Tibial nerve (tissue), 4 donors: ENCODE measurements at regions not wholly inside any gene's neighbourhood (a gene's known extent, or its start where the extent isn't known, plus 50 kb on each side); places are given as distances from the start of the nearest gene placed in this dataset.

ENCODE experiments used
- DNase-seq, 2 donors: peaks; one replicate each; pipeline ENCODE4 v3.0.0-alpha.2; 2019; ENCODE audit warnings: low spot score in 2 of 2
- H3K27ac ChIP-seq, 4 donors: fragments of 200-600 bp; sonication (generic) in 3 of 4; one replicate each; pipeline ENCODE4 v1.5.1; 2017 to 2019; ENCODE audit warnings: mild to moderate bottlenecking in 1 of 4
- H3K27me3 ChIP-seq, 2 donors: fragments of 200-600 bp; sonication (generic) in 1 of 2; one replicate each; pipeline versions ENCODE4 v1.5.1 to v1.6.0; 2017 to 2019
- H3K36me3 ChIP-seq, 3 donors: fragments of 200-600 bp; sonication (generic); one replicate each; pipeline ENCODE4 v1.5.1; 2018 to 2019
- H3K4me1 ChIP-seq, 4 donors: fragments of 200-600 bp; sonication (generic) in 3 of 4; one replicate each; pipeline ENCODE4 v1.5.1; 2017 to 2019
- H3K4me3 ChIP-seq, 4 donors: fragments of 200-600 bp; sonication (generic) in 3 of 4; one replicate each; pipeline ENCODE4 v1.5.1; 2017 to 2019; ENCODE audit warnings: mild to moderate bottlenecking in 1 of 4, moderate library complexity in 1 of 4
- H3K9me3 ChIP-seq, 4 donors: fragments of 200-600 bp; sonication (generic) in 3 of 4; one replicate each; pipeline ENCODE4 v1.5.1; 2017 to 2019
- CTCF ChIP-seq, 5 experiments: fragments of 200-600 bp in 3 of 5; fragments of 450-650 bp in 2 of 5; sonication (generic) in 3 of 5; IDR thresholded peaks; one replicate each; pipeline ENCODE4 v1.5.1; 2016 to 2019; ENCODE audit warnings: antibody characterized with exemption in 5 of 5, mild to moderate bottlenecking in 3 of 5, moderate library complexity in 2 of 5
- EP300 ChIP-seq, 2 donors: sonication (generic); formaldehyde crosslinking; IDR thresholded peaks; one replicate each; pipeline ENCODE4 v1.6.1; 2017; ENCODE audit warnings: antibody characterized with exemption in 2 of 2, mild to moderate bottlenecking in 1 of 2
- POLR2A ChIP-seq, 2 donors: fragments of 450-650 bp; IDR thresholded peaks; one replicate each; pipeline ENCODE4 v1.6.1; 2017; ENCODE audit warnings: antibody characterized with exemption in 2 of 2, mild to moderate bottlenecking in 2 of 2, moderate library complexity in 2 of 2
- WGBS, 2 donors: methylation state at CpG; one replicate each; pipeline ENCODE4 v1.1.5; 2018; 5-methylcytosine and 5-hydroxymethylcytosine counted together

GRCh38 chr20:29687438-29687837 lies 1570.0 kb upstream of the DEFB115 start:
- no peak for DNase-seq
- Histone ChIP-seq H3K27me3 (no peaks in the 10 kb centered on the region), H3K36me3 (no peaks in the 10 kb centered on the region), H3K4me3 (no peak overlapping the region), H3K4me1 (no peaks in the 10 kb centered on the region), H3K9me3 (peaks cover 0 to 3% (median 0%) of the 10 kb centered on the region in 4 donors), H3K27ac (no peak overlapping the region)
- TF ChIP-seq EP300 (IDR thresholded peaks at IDR 0.05) (no peak), POLR2A (IDR thresholded peaks at IDR 0.05) (no peak), CTCF (IDR thresholded peaks at IDR 0.05) (no peak)
- WGBS, 2 donors: 84 to 87% methylated on average over 14 of the region's 14 CpGs

DNA sequence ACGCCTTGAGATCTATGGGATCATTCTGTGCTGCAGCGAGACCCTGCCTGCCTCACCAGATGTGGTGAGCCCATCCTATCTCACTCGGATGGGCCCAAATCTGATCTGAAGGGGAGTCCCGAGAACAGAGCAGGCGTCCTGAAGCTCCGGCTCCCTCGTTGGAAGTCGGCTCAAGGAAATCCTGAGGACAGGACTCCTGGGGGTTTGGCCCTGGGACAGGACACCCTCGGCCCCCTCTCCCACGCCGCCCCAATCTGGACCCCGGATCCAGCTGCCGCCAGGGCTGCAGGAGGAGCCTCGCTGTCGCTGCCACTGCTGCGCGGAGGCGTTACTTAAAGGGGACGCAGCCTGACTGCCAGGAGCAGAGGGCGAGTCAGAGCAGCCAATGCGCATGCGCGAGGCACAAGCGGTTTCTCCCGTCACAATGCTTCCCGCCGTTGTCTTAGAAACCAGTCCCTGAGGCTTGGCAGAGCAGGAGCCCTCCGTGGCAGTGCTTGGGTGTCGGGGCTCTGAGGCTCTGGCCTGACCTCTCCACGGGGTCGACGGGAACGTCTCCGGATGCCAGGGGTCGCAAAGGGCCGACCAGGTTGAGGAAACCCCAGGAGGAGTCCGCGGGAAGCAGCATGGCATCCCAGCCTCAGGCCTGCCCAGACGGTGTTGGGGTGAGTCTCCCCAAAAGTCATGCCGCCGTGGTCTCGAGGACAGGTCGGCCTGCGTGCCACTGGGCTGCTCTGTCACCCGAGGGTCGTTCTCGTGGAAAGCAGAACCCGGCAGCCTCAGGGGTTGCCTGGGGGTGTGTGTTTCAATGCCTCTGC lies 1567.8 kb upstream of the DEFB115 start:
- Histone ChIP-seq H3K4me1 (no peaks in the 10 kb centered on the region), H3K27me3 (no peaks in the 10 kb centered on the region), H3K36me3 (no peaks in the 10 kb centered on the region), H3K9me3 (peaks cover 0 to 3% (median 0%) of the 10 kb centered on the region in 4 donors), H3K27ac (no peak overlapping the region), H3K4me3 (peak overlapping the region in 1 of 4 donors; percentile 32)
- TF ChIP-seq CTCF (IDR thresholded peaks at IDR 0.05): no peak
- no peak for TF ChIP-seq EP300 (IDR thresholded peaks at IDR 0.05)
- no peak for TF ChIP-seq POLR2A (IDR thresholded peaks at IDR 0.05)
- no peak for DNase-seq
- 53 to 69% methylated on average over 46 to 48 of the region's 48 CpGs for WGBS, 2 donors

DNA sequence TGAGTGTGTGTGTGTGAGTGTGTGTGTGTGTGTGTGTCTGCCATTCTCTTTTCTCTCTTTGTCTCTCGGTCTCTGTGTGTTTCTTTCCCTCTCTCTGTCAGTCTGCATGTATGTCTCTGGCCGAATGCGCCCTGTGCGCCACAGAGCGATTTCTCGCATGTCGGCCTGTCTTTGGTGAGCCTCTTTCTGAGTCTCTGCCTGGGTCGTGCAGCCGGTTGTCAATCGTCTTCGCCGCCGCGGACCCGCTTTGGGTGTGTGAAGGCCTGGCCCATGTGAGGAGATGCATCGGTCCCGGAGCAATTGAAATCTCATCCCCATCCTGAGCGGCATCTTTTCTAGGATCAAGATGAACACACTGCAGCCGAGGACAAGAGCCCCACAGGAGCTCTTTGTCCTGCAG lies 1567.2 kb upstream of the DEFB115 start:
- TF ChIP-seq POLR2A (IDR thresholded peaks at IDR 0.05): no peak
- TF ChIP-seq CTCF (IDR thresholded peaks at IDR 0.05): no peak
- TF ChIP-seq EP300 (IDR thresholded peaks at IDR 0.05): no peak
- Histone ChIP-seq H3K36me3 (no peaks in the 10 kb centered on the region), H3K4me3 (no peak overlapping the region), H3K9me3 (peaks cover 0 to 3% (median 0%) of the 10 kb centered on the region in 4 donors), H3K4me1 (no peaks in the 10 kb centered on the region), H3K27ac (no peak overlapping the region), H3K27me3 (no peaks in the 10 kb centered on the region)
- no peak for DNase-seq
- WGBS, 2 donors: 87 to 93% methylated on average over 19 of the region's 19 CpGs

GRCh38 chr20:29740601-29740950 lies 1516.9 kb upstream of the DEFB115 start:
- H3K36me3 ChIP-seq: no peaks in the 10 kb centered on the region
- no peak overlapping the region for H3K27ac ChIP-seq
- H3K9me3 ChIP-seq: peaks cover 0 to 83% (median 2%) of the 10 kb centered on the region in 4 donors
- no peaks in the 10 kb centered on the region for H3K4me1 ChIP-seq
- H3K4me3 ChIP-seq: no peak overlapping the region
- no peaks in the 10 kb centered on the region for H3K27me3 ChIP-seq
- 52 to 77% methylated on average over 24 to 30 of the region's 35 CpGs for WGBS, 2 donors
- no peak for TF ChIP-seq POLR2A (IDR thresholded peaks at IDR 0.05)
- TF ChIP-seq EP300 (IDR thresholded peaks at IDR 0.05): no peak
- no peak for TF ChIP-seq CTCF (IDR thresholded peaks at IDR 0.05)
- no peak for DNase-seq

DNA sequence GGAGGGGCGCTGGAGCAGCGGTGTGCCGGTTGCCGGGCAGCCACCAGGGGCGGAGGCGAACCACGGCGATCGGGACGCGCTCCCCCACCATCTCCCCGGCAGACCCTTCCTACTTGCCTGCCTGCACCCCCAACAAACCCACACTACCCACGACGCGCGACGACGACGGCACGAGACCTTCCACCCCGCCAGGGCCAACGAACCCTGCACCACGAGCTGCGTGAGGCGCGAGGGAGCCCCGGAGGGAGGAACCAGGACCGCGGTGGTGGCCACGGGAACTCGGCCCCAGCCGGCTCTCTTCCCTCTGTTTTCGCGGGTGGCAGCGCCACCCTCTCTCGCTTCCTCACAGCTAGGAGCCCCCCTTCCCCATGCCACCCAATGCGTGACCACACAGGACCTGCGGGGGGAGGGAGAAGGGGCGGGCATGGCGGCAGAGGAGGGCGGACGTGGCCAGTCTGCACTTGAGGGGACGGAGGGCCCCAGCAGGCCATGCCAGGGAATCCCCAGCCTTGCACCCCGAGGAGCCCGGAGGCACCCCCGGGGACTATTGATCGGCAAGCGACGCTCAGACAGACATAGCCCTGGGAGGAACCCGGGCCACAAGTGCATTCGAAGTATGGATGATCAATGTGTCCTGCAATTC lies 1516.4 kb upstream of the DEFB115 start:
- 53 to 72% methylated on average over 21 to 51 of the region's 51 CpGs for WGBS, 2 donors
- H3K27ac ChIP-seq: no peak overlapping the region
- H3K9me3 ChIP-seq: peaks cover 0 to 85% (median 2%) of the 10 kb centered on the region in 4 donors
- TF ChIP-seq POLR2A (IDR thresholded peaks at IDR 0.05) (no peak), EP300 (IDR thresholded peaks at IDR 0.05) (no peak), CTCF (IDR thresholded peaks at IDR 0.05) (no peak)
- no peaks in the 10 kb centered on the region for H3K27me3 ChIP-seq
- H3K4me3 ChIP-seq: no peak overlapping the region
- H3K4me1 ChIP-seq: no peaks in the 10 kb centered on the region
- DNase-seq: no peak
- no peaks in the 10 kb centered on the region for H3K36me3 ChIP-seq
